ENCODE measurements at regions not wholly inside any gene's neighbourhood (a gene's known extent, or its start where the extent isn't known, plus 50 kb on each side); places are given as distances from the start of the nearest gene placed in this dataset.

GRCh38 chr20:12591949-12592470 lies 416.8 kb upstream of the SPTLC3 start:
- H3K36me3 ChIP-seq (ENCODE audit: control insufficient read depth in 2 of 4, insufficient read depth in 4 of 4, low read length in 3 of 4), result no peaks in the 10 kb centered on the region
- FAIRE-seq, result no peak
- H4K8ac ChIP-seq (ENCODE audit: extremely low read depth, insufficient read depth, low read length), result no peak overlapping the region
- H2AK5ac ChIP-seq (ENCODE audit: low read depth, low read length), result no peak overlapping the region
- no peak overlapping the region for H2BK12ac ChIP-seq (ENCODE audit: low read depth, low read length)
- no peak overlapping the region for H3K27ac ChIP-seq (ENCODE audit: low read depth, low read length)
- H3K18ac ChIP-seq (ENCODE audit: extremely low read depth, low read length), result no peak overlapping the region
- H2BK20ac ChIP-seq (ENCODE audit: low read length), result no peak overlapping the region; the same call in 1 of the 2 replicates
- H2BK15ac ChIP-seq (ENCODE audit: low read length), result no peak overlapping the region
- no peak overlapping the region for H3K9ac ChIP-seq (replicated peaks in 1 of 4; ENCODE audit: extremely low read depth in 1 of 4, low read depth in 3 of 4, low read length in 3 of 4)
- no peak for TF ChIP-seq SAP30 (IDR thresholded peaks at IDR 0.05; ENCODE audit: insufficient read depth, insufficient replicate concordance, low read length)
- no peak for TF ChIP-seq POLR2AphosphoS5 (IDR thresholded peaks at IDR 0.05; ENCODE audit: low read depth, low read length)
- TF ChIP-seq, protein P1, sequence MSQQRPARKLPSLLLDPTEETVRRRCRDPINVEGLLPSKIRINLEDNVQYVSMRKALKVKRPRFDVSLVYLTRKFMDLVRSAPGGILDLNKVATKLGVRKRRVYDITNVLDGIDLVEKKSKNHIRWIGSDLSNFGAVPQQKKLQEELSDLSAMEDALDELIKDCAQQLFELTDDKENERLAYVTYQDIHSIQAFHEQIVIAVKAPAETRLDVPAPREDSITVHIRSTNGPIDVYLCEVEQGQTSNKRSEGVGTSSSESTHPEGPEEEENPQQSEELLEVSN (IDR thresholded peaks at IDR 0.05), result no peak
- no peak for TF ChIP-seq ZNF274 (IDR thresholded peaks at IDR 0.05; ENCODE audit: borderline replicate concordance, extremely low read depth, low read length)
- TF ChIP-seq CHD1 (IDR thresholded peaks at IDR 0.05; ENCODE audit: low read depth, low read length), result no peak
- TF ChIP-seq POU5F1 (IDR thresholded peaks at IDR 0.05; ENCODE audit: low read depth, low read length), result no peak
- TF ChIP-seq SP4 (IDR thresholded peaks at IDR 0.05; ENCODE audit: low read length), result no peak
- no peak for TF ChIP-seq RBBP5 (IDR thresholded peaks at IDR 0.05; ENCODE audit: borderline replicate concordance, low read depth, low read length)
- TF ChIP-seq, protein P2, sequence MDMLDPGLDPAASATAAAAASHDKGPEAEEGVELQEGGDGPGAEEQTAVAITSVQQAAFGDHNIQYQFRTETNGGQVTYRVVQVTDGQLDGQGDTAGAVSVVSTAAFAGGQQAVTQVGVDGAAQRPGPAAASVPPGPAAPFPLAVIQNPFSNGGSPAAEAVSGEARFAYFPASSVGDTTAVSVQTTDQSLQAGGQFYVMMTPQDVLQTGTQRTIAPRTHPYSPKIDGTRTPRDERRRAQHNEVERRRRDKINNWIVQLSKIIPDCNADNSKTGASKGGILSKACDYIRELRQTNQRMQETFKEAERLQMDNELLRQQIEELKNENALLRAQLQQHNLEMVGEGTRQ (IDR thresholded peaks at IDR 0.05; ENCODE audit: low read length), result no peak
- TF ChIP-seq TAF7 (optimal IDR thresholded peaks at IDR 0.05; ENCODE audit: borderline replicate concordance, low read depth, low read length), result no peak
- no peak for TF ChIP-seq HDAC6 (IDR thresholded peaks at IDR 0.05; ENCODE audit: low read depth, low read length)
- no peak for TF ChIP-seq NANOG (IDR thresholded peaks at IDR 0.05; ENCODE audit: insufficient read depth, low read depth, low read length, poor library complexity, severe bottlenecking)
- peaks cover 0 to 9% (median 3%) of the 10 kb centered on the region in 4 experiments; a peak in 3 of 7 replicates for H3K4me1 ChIP-seq (replicated peaks in 1 of 4; ENCODE audit: control insufficient read depth in 3 of 4, insufficient read depth in 4 of 4, low read length in 3 of 4)
- H3K14ac ChIP-seq (ENCODE audit: insufficient read length), result no peak overlapping the region
- H2BK5ac ChIP-seq (ENCODE audit: low read depth, low read length), result no peak overlapping the region
- H3K56ac ChIP-seq (replicated peaks; ENCODE audit: insufficient read length, low read depth, low read length), result no peak overlapping the region
- no peak for DNase-seq (ENCODE audit: low read depth in 1 of 2, low spot score in 2 of 2)
- no peak overlapping the region for H3K4me3 ChIP-seq (ENCODE audit: extremely low read depth in 1 of 4, insufficient read depth in 2 of 4, low read depth in 3 of 4, low read length in 4 of 4)
- H3K9me3 ChIP-seq (ENCODE audit: insufficient read depth in 2 of 2, low read depth in 1 of 2, low read length in 1 of 2), result no peaks in the 10 kb centered on the region
- no peak overlapping the region for H3K23ac ChIP-seq (ENCODE audit: insufficient read length)
- POLR2A ChIA-PET (ENCODE audit: partially characterized antibody), result interaction anchor here (0.8 to 2.4 kb wide), 2 partner anchors 127 to 171 kb away, joined by 3 to 8 read pairs; no protein-coding TSS in a partner anchor
- H2BK120ac ChIP-seq (replicated peaks; ENCODE audit: low read depth, low read length), result no peak overlapping the region
- H3K23me2 ChIP-seq (ENCODE audit: low read depth, low read length), result no peaks in the 10 kb centered on the region
- H3K79me2 ChIP-seq (ENCODE audit: control insufficient read depth in 1 of 2, insufficient read depth in 2 of 2, low read length in 2 of 2), result no peaks in the 10 kb centered on the region
- H4K5ac ChIP-seq (ENCODE audit: insufficient read length, low read depth, low read length), result no peak overlapping the region
- H3K4me2 ChIP-seq (ENCODE audit: insufficient read depth in 1 of 2, low read depth in 2 of 2, low read length in 2 of 2), result no peak overlapping the region
- no peak overlapping the region for H3K4ac ChIP-seq (replicated peaks; ENCODE audit: insufficient read length, low read depth, low read length)
- CTCF ChIA-PET (ENCODE audit: partially characterized antibody), result interaction anchor here (1.1 to 2.4 kb wide), 6 partner anchors 11 to 530 kb away, joined by 3 to 7 read pairs (median 3); no protein-coding TSS in a partner anchor
- no peak overlapping the region for H4K91ac ChIP-seq (replicated peaks; ENCODE audit: insufficient read length, low read length)
- H2AFZ ChIP-seq (ENCODE audit: low read length), result no peak overlapping the region
- 86% methylated on average over 1 of the region's 1 CpG; no CpG with 5 or more reads in 1 of the 2 experiments for WGBS, 2 experiments (ENCODE audit: extremely low coverage in 1 of 2, insufficient coverage in 1 of 2, insufficient read length in 1 of 2, insufficient replicate concordance in 2 of 2, low coverage in 1 of 2, low lambda C conversion rate in 2 of 2, missing lambda C conversion rate in 1 of 2)
- H4K20me1 ChIP-seq (replicated peaks in 1 of 2; ENCODE audit: control insufficient read depth in 1 of 2, insufficient read depth in 2 of 2, low read length in 2 of 2), result no peaks in the 10 kb centered on the region
- H3K27me3 ChIP-seq (replicated peaks in 1 of 4; ENCODE audit: control insufficient read depth in 3 of 4, extremely low read depth in 1 of 4, insufficient read depth in 3 of 4, low read length in 3 of 4), result no peaks in the 10 kb centered on the region
- H3K79me1 ChIP-seq (ENCODE audit: low read depth, low read length), result no peaks in the 10 kb centered on the region

Data from H1 (cell line).